GM12865 (cell line): ENCODE measurements at regions not wholly inside any gene's neighbourhood (a gene's known extent, or its start where the extent isn't known, plus 50 kb on each side); places are given as distances from the start of the nearest gene placed in this dataset.

Experiments
- DNase-seq: peaks from one replicate; pipeline ENCODE4 v3.0.0; 2010; ENCODE audit warnings: low read depth
- H3K4me3 ChIP-seq: 2 replicates; pipeline ENCODE4 v1.5.1; 2011; ENCODE audit warnings: mild to moderate bottlenecking, low read depth, low read length, control low read depth
- TF ChIP-seq, protein P1 (sequence below): IDR thresholded peaks from 2 replicates; pipeline ENCODE4 v1.5.1; 2011; ENCODE audit warnings: low read length, control low read depth, low read depth, inconsistent platforms; ENCODE audit not compliant: insufficient read depth; ENCODE audit errors: missing control alignments

DNA sequence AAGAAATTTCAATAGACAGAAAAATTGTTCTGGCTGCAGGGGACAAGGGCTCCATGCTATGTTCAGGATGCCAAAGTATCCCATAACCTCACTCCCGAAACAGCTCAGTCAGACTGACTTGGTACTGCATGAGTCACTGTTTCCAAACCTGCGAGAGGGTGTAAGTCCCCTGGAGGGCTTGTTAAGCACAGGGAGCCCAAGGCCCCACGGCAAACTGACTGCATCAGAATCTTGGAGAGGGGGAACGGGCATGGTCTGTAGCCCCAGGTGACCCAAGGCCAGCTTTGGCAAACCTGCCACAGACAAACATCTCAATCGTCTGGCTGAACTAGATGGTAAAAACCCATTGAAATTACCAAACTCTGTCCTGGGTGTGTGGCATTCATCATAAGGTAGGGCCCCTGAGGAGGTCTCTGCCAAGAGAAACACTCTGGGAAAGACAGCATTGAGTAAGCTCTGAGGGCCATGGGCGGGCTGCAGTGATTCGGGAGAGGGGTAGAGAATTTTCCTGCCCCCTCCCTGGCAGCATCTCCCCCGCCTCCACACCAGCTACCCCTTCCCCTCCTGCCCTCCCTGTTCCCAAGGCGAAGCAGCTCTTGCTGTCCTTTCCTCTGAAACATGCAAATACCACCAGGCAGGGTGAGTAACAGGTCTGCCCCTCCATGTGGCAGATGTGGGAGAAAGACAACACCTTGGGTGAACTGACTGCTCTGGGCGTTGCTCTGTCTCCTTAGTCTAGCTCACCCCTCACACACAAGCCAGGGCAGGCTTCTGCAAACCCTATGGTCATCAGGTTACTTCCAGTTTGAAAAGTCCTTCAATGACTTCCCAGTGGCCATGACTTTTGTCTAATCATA, 274.7 kb upstream of the SIX2 start:
- DNase-seq, result no peak
- H3K4me3 ChIP-seq, result no peak overlapping the region
- TF ChIP-seq, protein P1, sequence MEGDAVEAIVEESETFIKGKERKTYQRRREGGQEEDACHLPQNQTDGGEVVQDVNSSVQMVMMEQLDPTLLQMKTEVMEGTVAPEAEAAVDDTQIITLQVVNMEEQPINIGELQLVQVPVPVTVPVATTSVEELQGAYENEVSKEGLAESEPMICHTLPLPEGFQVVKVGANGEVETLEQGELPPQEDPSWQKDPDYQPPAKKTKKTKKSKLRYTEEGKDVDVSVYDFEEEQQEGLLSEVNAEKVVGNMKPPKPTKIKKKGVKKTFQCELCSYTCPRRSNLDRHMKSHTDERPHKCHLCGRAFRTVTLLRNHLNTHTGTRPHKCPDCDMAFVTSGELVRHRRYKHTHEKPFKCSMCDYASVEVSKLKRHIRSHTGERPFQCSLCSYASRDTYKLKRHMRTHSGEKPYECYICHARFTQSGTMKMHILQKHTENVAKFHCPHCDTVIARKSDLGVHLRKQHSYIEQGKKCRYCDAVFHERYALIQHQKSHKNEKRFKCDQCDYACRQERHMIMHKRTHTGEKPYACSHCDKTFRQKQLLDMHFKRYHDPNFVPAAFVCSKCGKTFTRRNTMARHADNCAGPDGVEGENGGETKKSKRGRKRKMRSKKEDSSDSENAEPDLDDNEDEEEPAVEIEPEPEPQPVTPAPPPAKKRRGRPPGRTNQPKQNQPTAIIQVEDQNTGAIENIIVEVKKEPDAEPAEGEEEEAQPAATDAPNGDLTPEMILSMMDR, result no peak

DNA sequence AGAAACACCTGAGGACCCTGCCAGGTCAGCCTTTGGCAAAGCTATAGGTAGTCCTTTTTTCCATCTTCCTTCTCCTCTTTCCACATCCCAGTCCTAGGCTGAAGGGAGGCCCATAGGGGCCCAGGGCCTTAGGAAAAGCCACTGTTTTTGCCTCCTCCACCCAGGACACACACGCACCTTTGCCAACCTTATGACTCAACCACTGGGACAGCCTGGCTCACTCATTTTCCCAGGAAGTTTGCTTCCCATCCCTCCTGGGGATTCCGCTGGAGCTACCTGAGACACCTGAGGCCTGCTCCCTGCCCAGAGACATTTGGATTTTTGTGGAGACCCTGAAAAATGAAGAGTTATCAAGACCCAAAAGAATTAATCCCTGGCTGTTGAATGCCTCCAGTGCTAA, 273.4 kb upstream of the SIX2 start:
- H3K4me3 ChIP-seq, result no peak overlapping the region
- TF ChIP-seq, protein P1, result no peak
- no peak for DNase-seq

DNA sequence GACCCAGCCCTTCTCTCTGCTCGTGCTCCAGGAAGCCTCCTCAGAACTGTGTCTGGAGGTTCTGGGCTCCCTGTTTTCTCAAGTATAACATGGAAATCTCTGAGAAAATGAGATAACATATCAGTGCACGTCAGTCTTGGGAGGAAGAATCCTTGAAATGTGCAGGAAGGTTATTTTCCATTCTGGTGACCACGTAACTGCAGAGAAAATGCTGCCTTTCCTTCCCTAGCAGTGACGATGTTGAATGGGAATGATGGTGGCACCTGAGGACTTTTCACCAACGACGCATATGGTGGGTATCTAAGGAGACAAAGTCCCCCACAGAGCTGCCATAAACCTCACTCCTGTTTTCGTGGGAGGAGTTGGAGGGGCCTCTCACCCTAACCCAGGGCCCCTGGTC, 272.1 kb upstream of the SIX2 start:
- DNase-seq, result no peak
- TF ChIP-seq, protein P1, result no peak
- no peak overlapping the region for H3K4me3 ChIP-seq

DNA sequence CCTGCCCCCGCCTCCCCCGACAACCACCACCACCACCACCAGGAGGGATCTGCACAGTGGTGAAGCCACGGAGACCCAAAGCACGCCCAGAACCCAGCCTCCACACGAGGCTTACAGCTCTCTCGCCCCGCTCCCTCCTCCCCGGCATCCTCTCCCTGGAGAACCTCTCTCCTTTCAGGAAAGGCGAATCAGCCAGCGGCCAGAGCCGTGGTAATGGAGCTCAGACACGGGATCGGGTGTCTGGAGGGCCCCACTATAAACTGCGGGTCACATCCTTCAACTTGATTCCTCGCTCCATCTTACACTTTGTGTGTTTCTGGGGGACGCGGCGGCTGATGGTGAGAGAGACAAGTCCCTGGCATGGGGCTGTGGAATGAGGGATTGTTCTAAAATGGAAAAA, 271.5 kb upstream of the SIX2 start:
- TF ChIP-seq, protein P1, result no peak
- no peak overlapping the region for H3K4me3 ChIP-seq
- DNase-seq, result no peak

DNA sequence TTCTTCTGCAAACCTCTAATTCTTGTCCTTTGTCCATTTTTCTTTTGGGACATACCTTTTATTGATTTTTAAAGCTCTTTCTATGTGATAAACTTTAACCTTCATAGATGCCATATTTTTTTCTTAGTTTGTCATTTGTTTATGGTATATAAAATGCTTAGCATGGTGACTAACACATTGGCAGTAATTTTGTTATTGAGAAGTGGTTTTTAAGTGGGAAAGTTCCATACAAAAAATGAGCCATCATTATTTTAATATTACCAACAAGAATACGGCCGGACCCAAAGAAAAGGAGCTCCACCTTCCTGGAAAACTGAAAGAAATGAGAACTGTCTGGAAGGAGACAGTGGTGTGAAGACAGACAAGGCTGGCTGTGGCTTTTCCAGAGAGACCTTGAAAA, 270.1 kb upstream of the SIX2 start:
- DNase-seq, result no peak
- no peak overlapping the region for H3K4me3 ChIP-seq
- TF ChIP-seq, protein P1, result no peak

DNA sequence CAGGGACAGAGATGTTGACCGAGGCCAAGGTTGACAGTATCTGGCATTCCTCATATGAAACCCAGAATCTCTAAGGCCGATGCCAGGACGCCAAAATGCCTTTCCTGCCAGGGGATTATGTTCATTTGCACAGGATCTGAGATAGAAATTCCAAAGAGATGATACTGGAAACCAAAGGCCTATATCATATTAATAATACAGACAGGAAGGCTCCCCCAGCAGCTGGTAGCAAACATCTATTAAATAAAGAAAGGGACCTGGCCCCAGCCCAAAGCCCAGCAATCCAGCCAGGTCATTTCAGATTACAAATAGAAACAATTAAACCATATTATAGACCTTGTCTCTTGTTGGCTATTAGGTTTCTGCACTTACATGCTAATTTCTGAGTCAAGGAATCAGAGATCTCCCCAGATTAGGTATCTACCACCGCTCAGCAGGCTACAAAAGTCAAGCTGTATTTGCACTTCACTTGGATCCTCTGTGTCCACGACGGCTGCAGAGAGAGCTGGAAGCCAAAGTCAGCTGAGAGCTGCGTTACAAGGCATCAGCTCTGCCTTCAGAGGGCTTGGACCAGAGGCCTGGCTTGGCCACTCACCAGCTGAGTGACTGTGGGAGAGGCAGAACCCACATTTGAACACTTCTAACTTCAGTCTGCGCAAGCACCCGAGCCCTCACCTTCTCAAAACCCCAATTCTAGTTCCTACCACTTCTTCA, 269.3 kb upstream of the SIX2 start:
- no peak overlapping the region for H3K4me3 ChIP-seq
- DNase-seq, result no peak
- TF ChIP-seq, protein P1, result no peak

DNA sequence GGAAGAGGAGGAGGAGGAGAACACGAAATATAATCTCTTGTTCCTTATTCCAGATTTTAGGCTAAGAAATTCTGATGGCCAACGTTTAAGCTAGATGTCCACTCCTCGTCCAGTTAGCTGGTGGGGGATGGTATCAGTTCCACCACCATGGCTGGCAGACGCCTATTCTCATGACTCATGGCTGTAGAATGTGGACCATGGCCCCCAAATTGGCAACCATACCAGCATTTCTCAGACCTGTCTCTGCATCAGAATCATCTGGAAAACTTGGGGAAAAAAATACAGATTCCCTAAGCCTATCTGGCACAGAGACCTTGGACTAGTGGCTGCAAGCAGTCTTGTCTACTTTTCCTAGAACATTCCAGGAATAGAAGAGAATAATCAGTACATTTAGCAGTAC, 267.7 kb upstream of the SIX2 start:
- H3K4me3 ChIP-seq, result no peak overlapping the region
- TF ChIP-seq, protein P1, result no peak
- no peak for DNase-seq
